ENCODE measurements at regions not wholly inside any gene's neighbourhood (a gene's known extent, or its start where the extent isn't known, plus 50 kb on each side); places are given as distances from the start of the nearest gene placed in this dataset.

GRCh38 chrX:139299309-139299708 lies 231.2 kb upstream of the F9 start:
- no peak for DNase-seq
- in situ Hi-C loops (cut with MboI; ENCODE audit: low pct_unique_long_range_greater_than_20kb, low sequenced_read_pairs), result no loop called here

- in situ Hi-C loops (cut with MboI; ENCODE audit: low pct_unique_long_range_greater_than_20kb, low sequenced_read_pairs), result no loop called here
- no peak for DNase-seq
Measured at GRCh38 chrX:139298437-139298836, 232.1 kb upstream of the F9 start.

GRCh38 chrX:139297638-139298037 lies 232.9 kb upstream of the F9 start:
- in situ Hi-C loops (cut with MboI; ENCODE audit: low pct_unique_long_range_greater_than_20kb, low sequenced_read_pairs), result no loop called here
- DNase-seq, result no peak

- in situ Hi-C loops (cut with MboI; ENCODE audit: low pct_unique_long_range_greater_than_20kb, low sequenced_read_pairs), result no loop called here
Measured at GRCh38 chrX:139293991-139294390, 236.5 kb upstream of the F9 start.

GRCh38 chrX:139290310-139290709 lies 240.2 kb upstream of the F9 start:
- peak; percentile 7 for DNase-seq
- in situ Hi-C loops (cut with MboI; ENCODE audit: low pct_unique_long_range_greater_than_20kb, low sequenced_read_pairs), result no loop called here

More at GRCh38 chrX:139293991-139294390, 236.5 kb upstream of the F9 start:
- DNase-seq, result no peak

- in situ Hi-C loops (cut with MboI; ENCODE audit: low pct_unique_long_range_greater_than_20kb, low sequenced_read_pairs), result no loop called here
- no peak for DNase-seq
Measured at GRCh38 chrX:139287155-139287924, 243.2 kb upstream of the F9 start.

- no peak for DNase-seq
- in situ Hi-C loops (cut with MboI; ENCODE audit: low pct_unique_long_range_greater_than_20kb, low sequenced_read_pairs), result no loop called here
Measured at GRCh38 chrX:139286342-139286741, 244.2 kb upstream of the F9 start.

GRCh38 chrX:139267851-139268250 lies 262.7 kb upstream of the F9 start:
- in situ Hi-C loops (cut with MboI; ENCODE audit: low pct_unique_long_range_greater_than_20kb, low sequenced_read_pairs), result no loop called here
- DNase-seq, result no peak

GRCh38 chrX:139246295-139246694 lies 284.2 kb upstream of the F9 start:
- DNase-seq, result no peak
- in situ Hi-C loops (cut with MboI; ENCODE audit: low pct_unique_long_range_greater_than_20kb, low sequenced_read_pairs), result no loop called here

GRCh38 chrX:139237141-139237540 lies 293.4 kb upstream of the F9 start:
- in situ Hi-C loops (cut with MboI; ENCODE audit: low pct_unique_long_range_greater_than_20kb, low sequenced_read_pairs), result no loop called here
- no peak for DNase-seq

- no peak for DNase-seq
- in situ Hi-C loops (cut with MboI; ENCODE audit: low pct_unique_long_range_greater_than_20kb, low sequenced_read_pairs), result no loop called here
Measured at GRCh38 chrX:139234898-139235297, 295.6 kb upstream of the F9 start.

- no peak for DNase-seq
- in situ Hi-C loops (cut with MboI; ENCODE audit: low pct_unique_long_range_greater_than_20kb, low sequenced_read_pairs), result no loop called here
Measured at GRCh38 chrX:139224953-139225665, 305.4 kb upstream of the F9 start.

- in situ Hi-C loops (cut with MboI; ENCODE audit: low pct_unique_long_range_greater_than_20kb, low sequenced_read_pairs), result no loop called here
Measured at GRCh38 chrX:139222511-139223200, 307.9 kb upstream of the F9 start.

GRCh38 chrX:139213241-139213709 lies 317.3 kb upstream of the F9 start:
- in situ Hi-C loops (cut with MboI; ENCODE audit: low pct_unique_long_range_greater_than_20kb, low sequenced_read_pairs), result no loop called here
- DNase-seq, result peak; percentile 88

More at GRCh38 chrX:139222511-139223200, 307.9 kb upstream of the F9 start:
- DNase-seq, result no peak

GRCh38 chrX:139211568-139212182 lies 318.9 kb upstream of the F9 start:
- in situ Hi-C loops (cut with MboI; ENCODE audit: low pct_unique_long_range_greater_than_20kb, low sequenced_read_pairs), result no loop called here
- peak; percentile 44 for DNase-seq

- in situ Hi-C loops (cut with MboI; ENCODE audit: low pct_unique_long_range_greater_than_20kb, low sequenced_read_pairs), result no loop called here
Measured at GRCh38 chrX:139209342-139209741, 321.2 kb upstream of the F9 start.

GRCh38 chrX:139207655-139208054 lies 322.9 kb upstream of the F9 start:
- DNase-seq, result no peak
- in situ Hi-C loops (cut with MboI; ENCODE audit: low pct_unique_long_range_greater_than_20kb, low sequenced_read_pairs), result no loop called here

More at GRCh38 chrX:139209342-139209741, 321.2 kb upstream of the F9 start:
- DNase-seq, result no peak

GRCh38 chrX:139206914-139207313 lies 323.6 kb upstream of the F9 start:
- DNase-seq, result no peak
- in situ Hi-C loops (cut with MboI; ENCODE audit: low pct_unique_long_range_greater_than_20kb, low sequenced_read_pairs), result no loop called here

GRCh38 chrX:139204898-139205667 lies 325.5 kb upstream of the F9 start:
- peak; percentile 91 for DNase-seq
- in situ Hi-C loops (cut with MboI; ENCODE audit: low pct_unique_long_range_greater_than_20kb, low sequenced_read_pairs), result no loop called here

Measured in KBM-7 (cell line).